ENCODE measurements at regions not wholly inside any gene's neighbourhood (a gene's known extent, or its start where the extent isn't known, plus 50 kb on each side); places are given as distances from the start of the nearest gene placed in this dataset.

DNA sequence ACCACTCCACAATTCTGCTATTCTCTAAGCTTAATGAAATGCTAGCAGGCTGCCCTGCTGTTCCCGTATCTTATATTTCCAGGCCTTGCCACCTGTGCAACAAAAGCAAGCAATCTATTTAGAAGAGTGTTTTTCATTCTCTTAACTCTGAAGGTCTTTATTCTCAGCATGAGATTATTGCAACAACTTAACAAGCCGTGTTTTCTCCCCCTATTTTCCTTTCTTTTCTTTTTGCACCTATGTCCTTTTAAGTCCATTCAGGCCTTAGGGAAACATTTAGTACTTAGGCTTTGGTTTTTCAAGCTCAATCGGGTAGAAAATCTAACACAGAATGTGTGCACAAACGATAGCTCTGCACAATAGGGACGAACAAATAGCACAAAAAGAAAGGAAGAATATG lies 89.6 kb upstream of the DMRTA1 start:
- no peaks in the 10 kb centered on the region for H3K36me3 ChIP-seq
- no peaks in the 10 kb centered on the region for H3K4me1 ChIP-seq
- H3K27me3 ChIP-seq (ENCODE audit: low read depth) = no peaks in the 10 kb centered on the region
- H3K9me3 ChIP-seq = no peaks in the 10 kb centered on the region
- no peak overlapping the region for H3K27ac ChIP-seq
- H3K4me3 ChIP-seq = no peak overlapping the region
- ATAC-seq (no peak), DNase-seq (no peak)
- TF ChIP-seq, protein P1, sequence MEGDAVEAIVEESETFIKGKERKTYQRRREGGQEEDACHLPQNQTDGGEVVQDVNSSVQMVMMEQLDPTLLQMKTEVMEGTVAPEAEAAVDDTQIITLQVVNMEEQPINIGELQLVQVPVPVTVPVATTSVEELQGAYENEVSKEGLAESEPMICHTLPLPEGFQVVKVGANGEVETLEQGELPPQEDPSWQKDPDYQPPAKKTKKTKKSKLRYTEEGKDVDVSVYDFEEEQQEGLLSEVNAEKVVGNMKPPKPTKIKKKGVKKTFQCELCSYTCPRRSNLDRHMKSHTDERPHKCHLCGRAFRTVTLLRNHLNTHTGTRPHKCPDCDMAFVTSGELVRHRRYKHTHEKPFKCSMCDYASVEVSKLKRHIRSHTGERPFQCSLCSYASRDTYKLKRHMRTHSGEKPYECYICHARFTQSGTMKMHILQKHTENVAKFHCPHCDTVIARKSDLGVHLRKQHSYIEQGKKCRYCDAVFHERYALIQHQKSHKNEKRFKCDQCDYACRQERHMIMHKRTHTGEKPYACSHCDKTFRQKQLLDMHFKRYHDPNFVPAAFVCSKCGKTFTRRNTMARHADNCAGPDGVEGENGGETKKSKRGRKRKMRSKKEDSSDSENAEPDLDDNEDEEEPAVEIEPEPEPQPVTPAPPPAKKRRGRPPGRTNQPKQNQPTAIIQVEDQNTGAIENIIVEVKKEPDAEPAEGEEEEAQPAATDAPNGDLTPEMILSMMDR (IDR thresholded peaks at IDR 0.05) = no peak
- intact Hi-C loops (cut with DNase I) = no loop called here

DNA sequence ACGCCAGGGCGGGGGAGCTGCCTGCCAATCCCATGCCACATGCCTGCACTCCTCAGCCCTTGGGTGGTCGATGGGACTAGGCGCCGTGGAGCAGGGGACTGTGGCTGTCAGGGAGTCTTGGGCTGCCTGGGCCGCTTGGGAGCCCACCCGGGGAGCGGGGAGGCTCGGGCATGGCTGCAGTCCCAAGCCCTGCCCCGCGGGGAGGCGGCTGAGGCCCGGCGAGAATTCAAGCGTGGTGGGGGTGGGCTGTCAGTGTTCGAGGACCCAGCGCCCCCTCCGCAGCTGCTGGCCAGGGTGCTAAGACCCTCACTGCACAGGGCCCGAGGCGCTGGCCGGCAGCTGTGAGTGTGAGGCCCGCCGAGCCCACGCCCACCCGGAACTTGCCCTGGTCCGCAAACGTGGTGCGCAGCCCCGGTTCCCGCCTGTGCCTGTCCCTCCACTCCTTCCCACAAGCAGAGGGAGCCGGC lies 83.2 kb upstream of the DMRTA1 start:
- Histone ChIP-seq H3K27me3 (ENCODE audit: low read depth) (no peaks in the 10 kb centered on the region), H3K27ac (no peak overlapping the region), H3K36me3 (no peaks in the 10 kb centered on the region), H3K4me1 (no peaks in the 10 kb centered on the region), H3K4me3 (no peak overlapping the region), H3K9me3 (no peaks in the 10 kb centered on the region)
- ATAC-seq (peak in 1 of 2 donors; percentile 39), DNase-seq (no peak)
- TF ChIP-seq, protein P1 (IDR thresholded peaks at IDR 0.05) = no peak
- intact Hi-C loops (cut with DNase I) = no loop called here

DNA sequence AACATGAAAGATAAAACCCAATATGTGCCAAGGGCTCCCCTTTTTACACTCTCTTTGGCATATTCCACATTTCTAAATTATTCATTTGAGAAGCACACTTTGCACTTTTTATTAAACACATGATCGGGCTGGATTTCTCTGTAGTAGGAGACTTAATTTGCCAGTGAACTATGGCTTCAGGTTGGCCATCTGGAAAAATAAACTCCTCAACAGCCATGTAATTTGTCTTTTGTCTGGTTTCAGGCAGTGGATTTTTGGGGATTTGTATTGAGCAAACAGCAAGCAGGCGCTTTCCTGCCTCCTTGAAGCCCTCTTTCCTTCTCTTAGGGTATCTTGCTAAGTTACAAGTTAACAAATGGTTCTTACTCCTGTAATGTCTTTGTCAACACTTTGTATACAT lies 73.0 kb upstream of the DMRTA1 start:
- no peaks in the 10 kb centered on the region for H3K4me1 ChIP-seq
- intact Hi-C loops (cut with DNase I) = no loop called here
- ATAC-seq (no peak), DNase-seq (no peak)
- H3K27me3 ChIP-seq (ENCODE audit: low read depth) = no peaks in the 10 kb centered on the region
- H3K9me3 ChIP-seq = no peaks in the 10 kb centered on the region
- no peak overlapping the region for H3K4me3 ChIP-seq
- TF ChIP-seq, protein P1 (IDR thresholded peaks at IDR 0.05) = no peak
- no peak overlapping the region for H3K27ac ChIP-seq
- no peaks in the 10 kb centered on the region for H3K36me3 ChIP-seq

DNA sequence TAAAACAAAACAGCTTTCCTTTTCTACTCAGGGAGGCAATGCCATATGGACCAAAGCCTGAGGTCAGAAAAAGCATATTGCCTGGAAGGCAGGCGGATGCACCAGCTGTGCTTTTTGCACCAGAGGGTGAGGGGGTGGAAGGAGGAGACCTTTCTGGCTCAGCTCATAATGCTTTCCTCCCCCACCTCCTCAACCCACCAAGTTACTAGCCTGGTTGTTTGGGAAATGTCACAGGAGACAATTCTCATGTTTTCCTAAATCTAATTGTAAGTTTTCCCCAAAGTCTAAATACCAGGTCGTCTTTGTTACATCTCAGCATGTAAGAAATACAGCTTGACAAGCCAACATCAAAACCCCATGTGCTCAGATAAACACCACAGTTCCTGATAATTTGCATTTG lies 72.6 kb upstream of the DMRTA1 start:
- Histone ChIP-seq H3K4me1 (no peaks in the 10 kb centered on the region), H3K9me3 (no peaks in the 10 kb centered on the region), H3K27me3 (ENCODE audit: low read depth) (no peaks in the 10 kb centered on the region), H3K27ac (no peak overlapping the region), H3K36me3 (no peaks in the 10 kb centered on the region), H3K4me3 (no peak overlapping the region)
- DNase-seq = no peak
- ATAC-seq = no peak
- intact Hi-C loops (cut with DNase I) = no loop called here
- TF ChIP-seq, protein P1 (IDR thresholded peaks at IDR 0.05) = no peak

DNA sequence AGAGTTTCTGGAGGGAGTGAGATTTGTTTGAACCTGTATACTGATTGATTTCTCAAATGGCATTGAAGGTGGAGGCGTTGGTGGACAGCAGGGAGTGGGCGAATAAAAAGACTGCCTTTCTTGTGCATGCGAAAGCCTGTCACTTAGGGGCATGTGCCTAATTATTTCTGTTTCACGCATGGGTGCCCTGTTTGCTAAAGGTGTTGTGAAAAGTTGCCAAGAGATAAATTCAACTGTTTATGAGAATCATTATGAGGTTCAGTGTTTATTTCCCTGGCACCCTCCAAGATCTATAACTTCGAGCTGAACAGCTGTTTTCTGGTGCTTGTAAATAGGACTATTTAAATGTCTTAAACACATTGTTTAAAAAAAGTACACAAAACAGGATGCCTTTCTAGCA lies 67.4 kb upstream of the DMRTA1 start:
- intact Hi-C loops (cut with DNase I) = no loop called here
- Histone ChIP-seq H3K27ac (no peak overlapping the region), H3K4me1 (no peaks in the 10 kb centered on the region), H3K36me3 (no peaks in the 10 kb centered on the region), H3K4me3 (no peak overlapping the region), H3K9me3 (no peaks in the 10 kb centered on the region), H3K27me3 (ENCODE audit: low read depth) (no peaks in the 10 kb centered on the region)
- DNase-seq = no peak
- no peak for ATAC-seq
- TF ChIP-seq, protein P1 (IDR thresholded peaks at IDR 0.05) = no peak

DNA sequence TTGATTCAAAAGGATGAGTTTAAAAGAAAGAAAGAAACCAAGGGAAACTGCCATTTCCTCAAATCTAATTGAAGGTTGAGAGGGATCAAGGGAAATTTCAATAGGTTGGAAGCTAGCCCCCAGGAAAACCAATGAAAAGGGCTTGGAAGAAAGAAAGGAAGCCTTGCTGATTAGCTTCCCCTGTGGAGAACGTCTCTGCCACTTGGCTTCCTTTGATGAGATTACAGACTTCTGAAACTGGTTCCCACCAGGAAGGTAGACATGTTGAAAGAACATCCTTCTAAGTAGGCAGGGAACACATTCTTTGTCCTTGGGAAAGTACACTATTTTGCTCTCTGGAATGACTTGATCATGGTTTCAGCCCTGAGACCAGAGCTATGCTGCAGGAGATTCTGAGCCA lies 65.5 kb upstream of the DMRTA1 start:
- intact Hi-C loops (cut with DNase I) = no loop called here
- no peaks in the 10 kb centered on the region for H3K4me1 ChIP-seq
- ATAC-seq (no peak), DNase-seq (no peak)
- no peak overlapping the region for H3K27ac ChIP-seq
- H3K36me3 ChIP-seq = no peaks in the 10 kb centered on the region
- TF ChIP-seq, protein P1 (IDR thresholded peaks at IDR 0.05) = no peak
- no peaks in the 10 kb centered on the region for H3K27me3 ChIP-seq (ENCODE audit: low read depth)
- H3K9me3 ChIP-seq = no peaks in the 10 kb centered on the region
- H3K4me3 ChIP-seq = no peak overlapping the region
